OCI-LY3 (cell line): ENCODE measurements at regions not wholly inside any gene's neighbourhood (a gene's known extent, or its start where the extent isn't known, plus 50 kb on each side); places are given as distances from the start of the nearest gene placed in this dataset.

Experiments used
- EZH2phosphoT487 ChIP-seq: fragments of 200-600 bp; shearing (Covaris generic); IDR thresholded peaks from 2 replicates; pipeline ENCODE4 v1.6.1; 2018; ENCODE audit warnings: antibody characterized with exemption, mixed run types, low read depth
- TF ChIP-seq, protein P1 (sequence below): fragments of 200-600, 300-600 bp; sonication (generic); IDR thresholded peaks from 2 replicates; pipeline ENCODE4 v1.5.1; 2014; ENCODE audit warnings: antibody characterized with exemption, low read length, low read depth

DNA sequence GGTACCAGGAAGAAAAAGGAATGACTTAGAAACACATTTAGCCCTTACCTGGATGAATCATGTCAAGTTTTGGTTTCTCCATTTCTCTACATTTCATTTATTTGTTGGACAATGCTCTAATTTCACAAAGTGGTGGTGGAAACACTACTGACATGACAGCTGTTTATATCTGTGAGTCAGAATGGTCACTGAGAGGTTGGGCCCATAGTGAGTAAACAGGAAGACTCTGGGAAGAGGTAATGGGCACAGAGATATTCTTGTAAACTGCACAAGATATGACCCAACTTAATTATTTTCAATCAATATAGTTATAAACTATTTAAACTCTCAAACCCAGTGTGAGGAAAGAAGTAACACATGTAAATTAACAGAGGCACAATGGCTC is 176.3 kb upstream of the MEOX2 start:
- TF ChIP-seq, protein P1, sequence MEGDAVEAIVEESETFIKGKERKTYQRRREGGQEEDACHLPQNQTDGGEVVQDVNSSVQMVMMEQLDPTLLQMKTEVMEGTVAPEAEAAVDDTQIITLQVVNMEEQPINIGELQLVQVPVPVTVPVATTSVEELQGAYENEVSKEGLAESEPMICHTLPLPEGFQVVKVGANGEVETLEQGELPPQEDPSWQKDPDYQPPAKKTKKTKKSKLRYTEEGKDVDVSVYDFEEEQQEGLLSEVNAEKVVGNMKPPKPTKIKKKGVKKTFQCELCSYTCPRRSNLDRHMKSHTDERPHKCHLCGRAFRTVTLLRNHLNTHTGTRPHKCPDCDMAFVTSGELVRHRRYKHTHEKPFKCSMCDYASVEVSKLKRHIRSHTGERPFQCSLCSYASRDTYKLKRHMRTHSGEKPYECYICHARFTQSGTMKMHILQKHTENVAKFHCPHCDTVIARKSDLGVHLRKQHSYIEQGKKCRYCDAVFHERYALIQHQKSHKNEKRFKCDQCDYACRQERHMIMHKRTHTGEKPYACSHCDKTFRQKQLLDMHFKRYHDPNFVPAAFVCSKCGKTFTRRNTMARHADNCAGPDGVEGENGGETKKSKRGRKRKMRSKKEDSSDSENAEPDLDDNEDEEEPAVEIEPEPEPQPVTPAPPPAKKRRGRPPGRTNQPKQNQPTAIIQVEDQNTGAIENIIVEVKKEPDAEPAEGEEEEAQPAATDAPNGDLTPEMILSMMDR = no peak
- no peak for TF ChIP-seq EZH2phosphoT487
